HL-60 (cell line): ENCODE measurements at regions not wholly inside any gene's neighbourhood (a gene's known extent, or its start where the extent isn't known, plus 50 kb on each side); places are given as distances from the start of the nearest gene placed in this dataset.

Experiments used
- DNase-seq, 2 experiments: peaks; one replicate each; pipeline ENCODE4 v3.0.0-alpha.2; 2010 to 2020; ENCODE audit warnings: low read depth in 1 of 2, low spot score in 1 of 2
- H3K27ac ChIP-seq: fragments of 250-450 bp; sonication (Bioruptor Pico); replicated peaks from 2 replicates; pipeline ENCODE4 v1.5.1; 2020; ENCODE audit warnings: mild to moderate bottlenecking, moderate library complexity
- H3K27me3 ChIP-seq: fragments of 250-450 bp; sonication (Bioruptor Pico); 2 replicates; pipeline ENCODE4 v1.5.1; 2021; ENCODE audit warnings: mild to moderate bottlenecking, moderate library complexity; ENCODE audit not compliant: insufficient read depth, poor library complexity, severe bottlenecking
- H3K4me3 ChIP-seq: replicated peaks from 2 replicates; pipeline ENCODE4 v1.5.1; 2011; ENCODE audit warnings: mild to moderate bottlenecking, control low read depth, low read length; ENCODE audit not compliant: insufficient read depth
- GABPA ChIP-seq: IDR thresholded peaks from 2 replicates; pipeline ENCODE4 v1.6.1; 2012; ENCODE audit warnings: low read depth
- POLR2AphosphoS5 ChIP-seq: IDR thresholded peaks from 2 replicates; pipeline ENCODE4 v1.6.1; 2012; ENCODE audit warnings: low read depth
- SPI1 ChIP-seq: IDR thresholded peaks from 2 replicates; pipeline ENCODE4 v1.6.1; 2012; ENCODE audit warnings: low read depth, mild to moderate bottlenecking, borderline replicate concordance
- TF ChIP-seq, protein P1 (sequence below): IDR thresholded peaks from 2 replicates; pipeline ENCODE4 v1.6.1; 2012; ENCODE audit warnings: low read depth; ENCODE audit not compliant: insufficient replicate concordance
- TF ChIP-seq, protein P2 (sequence below): IDR thresholded peaks from one replicate; pipeline ENCODE4 v1.5.1; 2011; ENCODE audit warnings: low read length, control low read depth, inconsistent platforms; ENCODE audit not compliant: insufficient read depth

DNA sequence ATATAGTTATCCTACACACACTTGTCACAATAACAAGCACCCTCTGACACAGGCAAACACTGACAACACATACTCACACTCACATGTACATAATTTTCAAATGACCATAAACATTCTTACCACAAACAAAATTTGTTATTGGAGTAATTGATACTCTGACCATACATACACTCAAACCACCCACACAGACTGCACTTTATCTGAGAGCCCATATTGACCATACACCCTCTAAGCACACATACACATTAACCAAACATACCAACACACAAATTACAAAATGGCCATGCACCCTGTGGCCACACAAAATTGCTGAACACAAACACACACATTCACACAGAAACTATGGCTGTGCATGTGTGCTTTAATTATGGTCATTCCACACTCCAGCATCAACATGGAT lies 79.1 kb upstream of the FAM120A start:
- TF ChIP-seq SPI1 (no peak), POLR2AphosphoS5 (no peak), GABPA (no peak)
- TF ChIP-seq, protein P1, sequence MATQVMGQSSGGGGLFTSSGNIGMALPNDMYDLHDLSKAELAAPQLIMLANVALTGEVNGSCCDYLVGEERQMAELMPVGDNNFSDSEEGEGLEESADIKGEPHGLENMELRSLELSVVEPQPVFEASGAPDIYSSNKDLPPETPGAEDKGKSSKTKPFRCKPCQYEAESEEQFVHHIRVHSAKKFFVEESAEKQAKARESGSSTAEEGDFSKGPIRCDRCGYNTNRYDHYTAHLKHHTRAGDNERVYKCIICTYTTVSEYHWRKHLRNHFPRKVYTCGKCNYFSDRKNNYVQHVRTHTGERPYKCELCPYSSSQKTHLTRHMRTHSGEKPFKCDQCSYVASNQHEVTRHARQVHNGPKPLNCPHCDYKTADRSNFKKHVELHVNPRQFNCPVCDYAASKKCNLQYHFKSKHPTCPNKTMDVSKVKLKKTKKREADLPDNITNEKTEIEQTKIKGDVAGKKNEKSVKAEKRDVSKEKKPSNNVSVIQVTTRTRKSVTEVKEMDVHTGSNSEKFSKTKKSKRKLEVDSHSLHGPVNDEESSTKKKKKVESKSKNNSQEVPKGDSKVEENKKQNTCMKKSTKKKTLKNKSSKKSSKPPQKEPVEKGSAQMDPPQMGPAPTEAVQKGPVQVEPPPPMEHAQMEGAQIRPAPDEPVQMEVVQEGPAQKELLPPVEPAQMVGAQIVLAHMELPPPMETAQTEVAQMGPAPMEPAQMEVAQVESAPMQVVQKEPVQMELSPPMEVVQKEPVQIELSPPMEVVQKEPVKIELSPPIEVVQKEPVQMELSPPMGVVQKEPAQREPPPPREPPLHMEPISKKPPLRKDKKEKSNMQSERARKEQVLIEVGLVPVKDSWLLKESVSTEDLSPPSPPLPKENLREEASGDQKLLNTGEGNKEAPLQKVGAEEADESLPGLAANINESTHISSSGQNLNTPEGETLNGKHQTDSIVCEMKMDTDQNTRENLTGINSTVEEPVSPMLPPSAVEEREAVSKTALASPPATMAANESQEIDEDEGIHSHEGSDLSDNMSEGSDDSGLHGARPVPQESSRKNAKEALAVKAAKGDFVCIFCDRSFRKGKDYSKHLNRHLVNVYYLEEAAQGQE, result no peak
- TF ChIP-seq, protein P2, sequence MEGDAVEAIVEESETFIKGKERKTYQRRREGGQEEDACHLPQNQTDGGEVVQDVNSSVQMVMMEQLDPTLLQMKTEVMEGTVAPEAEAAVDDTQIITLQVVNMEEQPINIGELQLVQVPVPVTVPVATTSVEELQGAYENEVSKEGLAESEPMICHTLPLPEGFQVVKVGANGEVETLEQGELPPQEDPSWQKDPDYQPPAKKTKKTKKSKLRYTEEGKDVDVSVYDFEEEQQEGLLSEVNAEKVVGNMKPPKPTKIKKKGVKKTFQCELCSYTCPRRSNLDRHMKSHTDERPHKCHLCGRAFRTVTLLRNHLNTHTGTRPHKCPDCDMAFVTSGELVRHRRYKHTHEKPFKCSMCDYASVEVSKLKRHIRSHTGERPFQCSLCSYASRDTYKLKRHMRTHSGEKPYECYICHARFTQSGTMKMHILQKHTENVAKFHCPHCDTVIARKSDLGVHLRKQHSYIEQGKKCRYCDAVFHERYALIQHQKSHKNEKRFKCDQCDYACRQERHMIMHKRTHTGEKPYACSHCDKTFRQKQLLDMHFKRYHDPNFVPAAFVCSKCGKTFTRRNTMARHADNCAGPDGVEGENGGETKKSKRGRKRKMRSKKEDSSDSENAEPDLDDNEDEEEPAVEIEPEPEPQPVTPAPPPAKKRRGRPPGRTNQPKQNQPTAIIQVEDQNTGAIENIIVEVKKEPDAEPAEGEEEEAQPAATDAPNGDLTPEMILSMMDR, result no peak
- H3K27ac ChIP-seq, result no peak overlapping the region
- no peak overlapping the region for H3K4me3 ChIP-seq
- no peaks in the 10 kb centered on the region for H3K27me3 ChIP-seq
- DNase-seq, result no peak

DNA sequence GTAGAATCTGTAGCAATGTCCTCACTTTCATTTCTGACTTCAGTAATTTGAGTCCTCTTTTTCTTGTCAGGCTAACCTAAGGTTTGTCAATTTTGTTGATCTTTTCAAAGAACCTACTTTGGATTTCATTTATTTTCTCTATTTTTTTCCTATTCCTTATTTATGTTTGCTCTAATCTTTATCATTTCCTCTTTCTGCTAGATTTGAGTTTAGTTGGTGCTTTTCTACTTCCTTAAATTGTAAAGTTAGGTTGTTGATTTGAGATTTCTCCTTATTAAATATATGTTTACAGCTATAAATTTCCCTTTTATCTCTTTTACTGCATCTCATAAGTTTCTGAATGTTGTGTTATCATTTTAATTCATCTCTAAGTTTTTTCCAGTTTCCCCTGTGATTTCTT lies 75.1 kb upstream of the FAM120A start:
- no peak for DNase-seq
- H3K4me3 ChIP-seq, result no peak overlapping the region
- no peak overlapping the region for H3K27ac ChIP-seq
- peak; percentile 68 for TF ChIP-seq SPI1
- no peak for TF ChIP-seq GABPA
- H3K27me3 ChIP-seq, result no peaks in the 10 kb centered on the region

DNA sequence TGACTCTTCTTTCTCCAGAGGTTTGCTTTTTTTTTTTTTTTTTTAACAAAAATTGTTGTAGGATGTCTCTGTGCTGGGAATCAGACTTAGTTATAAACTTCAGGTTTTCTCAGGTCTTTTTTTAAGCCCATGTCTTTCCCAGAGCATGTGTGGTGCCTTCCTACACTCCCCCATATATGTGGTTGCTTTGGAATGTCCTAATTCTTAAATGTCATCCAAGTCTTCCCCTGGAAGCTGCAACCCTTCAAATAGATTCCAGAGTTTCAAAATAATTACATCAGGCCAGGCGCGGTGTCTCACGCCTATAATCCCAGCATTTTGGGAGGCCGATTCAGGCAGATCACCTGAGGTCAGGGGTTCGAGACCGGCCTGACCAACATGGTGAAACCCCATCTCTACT lies 73.2 kb upstream of the FAM120A start:
- TF ChIP-seq, protein P2, result no peak
- TF ChIP-seq POLR2AphosphoS5, result no peak
- TF ChIP-seq SPI1, result no peak
- no peak for TF ChIP-seq GABPA
- TF ChIP-seq, protein P1, result no peak
- H3K27ac ChIP-seq, result no peak overlapping the region
- DNase-seq, result no peak
- H3K27me3 ChIP-seq, result no peaks in the 10 kb centered on the region
- H3K4me3 ChIP-seq, result no peak overlapping the region

DNA sequence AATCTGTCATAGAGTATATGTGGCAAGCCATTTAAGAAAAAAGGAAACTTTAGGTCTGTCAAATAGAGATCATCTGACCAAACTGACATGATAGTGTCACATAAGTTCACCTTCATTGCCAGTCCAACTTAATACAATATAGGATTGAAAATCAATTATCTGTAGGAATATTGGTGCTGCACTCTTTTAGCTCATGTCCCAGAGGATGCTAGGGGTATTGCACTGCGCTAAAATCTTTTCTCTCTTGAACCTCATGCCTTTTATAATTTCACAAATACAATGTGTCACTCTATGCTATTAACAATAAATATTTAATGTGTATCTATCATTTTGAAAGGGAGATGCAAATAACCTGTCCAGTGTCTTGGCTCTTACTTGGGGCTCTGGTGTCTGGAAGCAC lies 72.4 kb upstream of the FAM120A start:
- no peak for TF ChIP-seq SPI1
- TF ChIP-seq, protein P2, result peak; percentile 21
- no peak for TF ChIP-seq GABPA
- TF ChIP-seq, protein P1, result no peak
- no peak for TF ChIP-seq POLR2AphosphoS5
- H3K27ac ChIP-seq, result no peak overlapping the region
- no peak overlapping the region for H3K4me3 ChIP-seq
- no peaks in the 10 kb centered on the region for H3K27me3 ChIP-seq
- DNase-seq, result no peak
